ENCODE measurements at regions not wholly inside any gene's neighbourhood (a gene's known extent, or its start where the extent isn't known, plus 50 kb on each side); places are given as distances from the start of the nearest gene placed in this dataset.

DNA sequence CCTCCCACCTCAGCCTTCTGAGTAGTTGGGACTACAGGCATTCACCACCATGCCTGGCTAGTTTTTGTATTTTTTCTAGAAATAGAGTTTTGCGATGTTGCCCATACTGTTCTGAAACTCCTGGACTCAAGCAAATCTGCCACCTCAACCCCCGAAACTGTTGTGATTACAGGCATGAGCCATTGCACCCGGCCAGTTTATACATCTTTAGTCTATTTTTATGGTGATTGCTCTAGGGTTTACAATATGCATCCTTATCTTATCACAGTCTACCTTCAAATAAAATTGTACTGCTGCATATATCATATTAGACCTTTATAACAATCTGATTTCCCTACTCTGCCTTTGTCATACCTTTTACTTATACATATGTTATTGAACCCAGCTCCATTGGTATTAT lies 56.9 kb downstream of the SOWAHB start:
- no peak for DNase-seq (ENCODE audit: extremely low spot score)
- CTCF ChIA-PET = interaction anchor here (1.5 kb wide), 1 partner anchor 18 kb away, joined by 3 read pairs; no protein-coding TSS in a partner anchor
- TF ChIP-seq, protein P1, sequence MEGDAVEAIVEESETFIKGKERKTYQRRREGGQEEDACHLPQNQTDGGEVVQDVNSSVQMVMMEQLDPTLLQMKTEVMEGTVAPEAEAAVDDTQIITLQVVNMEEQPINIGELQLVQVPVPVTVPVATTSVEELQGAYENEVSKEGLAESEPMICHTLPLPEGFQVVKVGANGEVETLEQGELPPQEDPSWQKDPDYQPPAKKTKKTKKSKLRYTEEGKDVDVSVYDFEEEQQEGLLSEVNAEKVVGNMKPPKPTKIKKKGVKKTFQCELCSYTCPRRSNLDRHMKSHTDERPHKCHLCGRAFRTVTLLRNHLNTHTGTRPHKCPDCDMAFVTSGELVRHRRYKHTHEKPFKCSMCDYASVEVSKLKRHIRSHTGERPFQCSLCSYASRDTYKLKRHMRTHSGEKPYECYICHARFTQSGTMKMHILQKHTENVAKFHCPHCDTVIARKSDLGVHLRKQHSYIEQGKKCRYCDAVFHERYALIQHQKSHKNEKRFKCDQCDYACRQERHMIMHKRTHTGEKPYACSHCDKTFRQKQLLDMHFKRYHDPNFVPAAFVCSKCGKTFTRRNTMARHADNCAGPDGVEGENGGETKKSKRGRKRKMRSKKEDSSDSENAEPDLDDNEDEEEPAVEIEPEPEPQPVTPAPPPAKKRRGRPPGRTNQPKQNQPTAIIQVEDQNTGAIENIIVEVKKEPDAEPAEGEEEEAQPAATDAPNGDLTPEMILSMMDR (IDR thresholded peaks at IDR 0.05; ENCODE audit: control extremely low read depth, extremely low read depth, low read depth, missing control alignments) = no peak
- POLR2A ChIA-PET = no interaction called here

DNA sequence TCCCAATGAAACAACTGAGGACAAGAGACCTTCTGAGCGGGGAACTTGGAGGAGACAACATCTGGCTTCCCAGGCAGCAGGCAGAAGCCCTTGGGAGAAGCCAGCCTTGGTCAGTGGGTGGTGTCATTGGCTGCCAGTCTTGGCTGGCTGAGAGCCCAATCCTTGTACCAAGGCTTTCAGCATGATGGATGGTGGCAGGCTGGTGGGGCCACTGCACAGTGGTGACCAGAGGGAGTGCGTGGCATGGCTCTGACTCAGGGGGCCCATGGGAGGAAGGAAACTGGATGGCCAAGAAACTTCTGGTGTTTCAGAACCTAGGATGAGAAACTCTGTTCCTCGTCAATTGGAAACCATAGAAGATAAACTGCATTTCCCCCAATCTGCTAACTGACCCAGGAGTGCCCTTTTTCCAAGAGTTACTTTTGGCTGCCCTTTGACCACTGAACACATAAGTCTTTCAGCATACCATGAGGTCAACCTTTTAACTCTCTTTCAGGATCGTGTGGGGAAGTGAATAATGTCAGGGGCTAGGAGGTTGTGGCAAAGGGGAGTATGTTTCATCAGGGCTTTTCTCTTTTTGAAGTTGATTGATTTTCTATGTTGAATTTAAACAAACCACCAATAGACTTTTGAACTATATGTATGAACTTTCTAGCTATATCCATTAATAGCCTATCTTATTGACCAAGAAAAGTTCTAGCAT lies 60.9 kb downstream of the SOWAHB start:
- TF ChIP-seq, protein P1 (IDR thresholded peaks at IDR 0.05; ENCODE audit: control extremely low read depth, extremely low read depth, low read depth, missing control alignments) = no peak
- no peak for DNase-seq (ENCODE audit: extremely low spot score)
- CTCF ChIA-PET = interaction anchor here (1.1 to 1.4 kb wide), 2 partner anchors 15 to 48 kb away, joined by 3 read pairs; no protein-coding TSS in a partner anchor
- POLR2A ChIA-PET = no interaction called here

Data from GM10248 (cell line).